ENCODE measurements at regions not wholly inside any gene's neighbourhood (a gene's known extent, or its start where the extent isn't known, plus 50 kb on each side); places are given as distances from the start of the nearest gene placed in this dataset.

GRCh38 chr1:60865166-60865565, 217.2 kb upstream of the NFIA start:
- no peak overlapping the region for H4K8ac ChIP-seq (ENCODE audit: extremely low read depth, insufficient read depth, low read length)
- H2BK12ac ChIP-seq (ENCODE audit: low read depth, low read length) = no peak overlapping the region
- WGBS, 2 experiments (ENCODE audit: extremely low coverage in 1 of 2, insufficient coverage in 1 of 2, insufficient read length in 1 of 2, insufficient replicate concordance in 2 of 2, low coverage in 1 of 2, low lambda C conversion rate in 2 of 2, missing lambda C conversion rate in 1 of 2) = 91% methylated on average over 7 of the region's 8 CpGs; no CpG with 5 or more reads in 1 of the 2 experiments
- H3K79me1 ChIP-seq (ENCODE audit: low read depth, low read length) = no peaks in the 10 kb centered on the region
- no peak overlapping the region for H3K4me2 ChIP-seq (ENCODE audit: insufficient read depth in 1 of 2, low read depth in 2 of 2, low read length in 2 of 2)
- H3K36me3 ChIP-seq (ENCODE audit: control insufficient read depth in 2 of 4, insufficient read depth in 4 of 4, low read length in 3 of 4) = no peaks in the 10 kb centered on the region
- no peaks in the 10 kb centered on the region; the same call in 1 of the 2 replicates for H3K23me2 ChIP-seq (ENCODE audit: low read depth, low read length)
- no peak overlapping the region for H2BK15ac ChIP-seq (ENCODE audit: low read length)
- DNase-seq (ENCODE audit: low read depth in 1 of 2, low spot score in 2 of 2) (no peak), FAIRE-seq (no peak)
- no peak overlapping the region for H3K23ac ChIP-seq (ENCODE audit: insufficient read length)
- no peak overlapping the region for H3K27ac ChIP-seq (ENCODE audit: low read depth, low read length)
- H3K27me3 ChIP-seq (replicated peaks in 1 of 4; ENCODE audit: control insufficient read depth in 3 of 4, extremely low read depth in 1 of 4, insufficient read depth in 3 of 4, low read length in 3 of 4) = peaks cover 0 to 1% (median 0%) of the 10 kb centered on the region in 4 experiments; a peak in 1 of 7 replicates
- no peaks in the 10 kb centered on the region for H4K20me1 ChIP-seq (replicated peaks in 1 of 2; ENCODE audit: control insufficient read depth in 1 of 2, insufficient read depth in 2 of 2, low read length in 2 of 2)
- H3K4ac ChIP-seq (replicated peaks; ENCODE audit: insufficient read length, low read depth, low read length) = no peak overlapping the region
- no peak overlapping the region for H3K9ac ChIP-seq (replicated peaks in 1 of 4; ENCODE audit: extremely low read depth in 1 of 4, low read depth in 3 of 4, low read length in 3 of 4)
- no peak for TF ChIP-seq CTBP2 (IDR thresholded peaks at IDR 0.05; ENCODE audit: borderline replicate concordance, insufficient read depth, insufficient read length, low read length)
- TF ChIP-seq USF2 (IDR thresholded peaks at IDR 0.05; ENCODE audit: low read length) = no peak
- TF ChIP-seq JUN (IDR thresholded peaks at IDR 0.05; ENCODE audit: low read depth, low read length) = no peak
- no peak for TF ChIP-seq TEAD4 (IDR thresholded peaks at IDR 0.05; ENCODE audit: low read depth, low read length)
- no peak for TF ChIP-seq CHD2 (IDR thresholded peaks at IDR 0.05; ENCODE audit: low read length)
- TF ChIP-seq ZNF274 (IDR thresholded peaks at IDR 0.05; ENCODE audit: borderline replicate concordance, extremely low read depth, low read length) = no peak
- TF ChIP-seq RAD21 (IDR thresholded peaks at IDR 0.05 in 1 of 2, conservative IDR thresholded peaks at IDR 0.05 in 1 of 2; ENCODE audit: low read depth in 2 of 2, low read length in 2 of 2) = no peak
- no peak for TF ChIP-seq KDM5A (IDR thresholded peaks at IDR 0.05; ENCODE audit: low read length)
- no peak for TF ChIP-seq GABPA (IDR thresholded peaks at IDR 0.05; ENCODE audit: borderline replicate concordance, insufficient read depth, low read length)
- TF ChIP-seq SAP30 (IDR thresholded peaks at IDR 0.05; ENCODE audit: insufficient read depth, insufficient replicate concordance, low read length) = no peak
- TF ChIP-seq SIN3A (conservative IDR thresholded peaks at IDR 0.05 in 1 of 2, IDR thresholded peaks at IDR 0.05 in 1 of 2; ENCODE audit: low read depth in 1 of 2, low read length in 2 of 2) = no peak
- TF ChIP-seq EZH2 (IDR thresholded peaks at IDR 0.05; ENCODE audit: low read depth, low read length, severe bottlenecking) = no peak
- no peak for TF ChIP-seq CREB1 (IDR thresholded peaks at IDR 0.05)
- no peak overlapping the region for H3K14ac ChIP-seq (ENCODE audit: insufficient read length)
- H3K9me3 ChIP-seq (ENCODE audit: insufficient read depth in 2 of 2, low read depth in 1 of 2, low read length in 1 of 2) = no peaks in the 10 kb centered on the region
- no peak overlapping the region for H2BK5ac ChIP-seq (ENCODE audit: low read depth, low read length)
- no peaks in the 10 kb centered on the region for H3K79me2 ChIP-seq (ENCODE audit: control insufficient read depth in 1 of 2, insufficient read depth in 2 of 2, low read length in 2 of 2)
- H4K5ac ChIP-seq (ENCODE audit: insufficient read length, low read depth, low read length) = no peak overlapping the region
- H2BK120ac ChIP-seq (replicated peaks; ENCODE audit: low read depth, low read length) = no peak overlapping the region
- no peak overlapping the region for H3K56ac ChIP-seq (replicated peaks; ENCODE audit: insufficient read length, low read depth, low read length)
- POLR2A ChIA-PET (ENCODE audit: partially characterized antibody) = no interaction called here
- peaks cover 2 to 11% (median 8%) of the 10 kb centered on the region in 4 experiments; a peak in 4 of 7 replicates for H3K4me1 ChIP-seq (replicated peaks in 1 of 4; ENCODE audit: control insufficient read depth in 3 of 4, insufficient read depth in 4 of 4, low read length in 3 of 4)
- CTCF ChIA-PET (ENCODE audit: partially characterized antibody) = interaction anchor here (1.4 kb wide), 1 partner anchor 10 kb away, joined by 4 read pairs; no protein-coding TSS in a partner anchor
- H3K4me3 ChIP-seq (ENCODE audit: extremely low read depth in 1 of 4, insufficient read depth in 2 of 4, low read depth in 3 of 4, low read length in 4 of 4) = no peak overlapping the region
- H4K91ac ChIP-seq (replicated peaks; ENCODE audit: insufficient read length, low read length) = no peak overlapping the region
- H3K18ac ChIP-seq (ENCODE audit: extremely low read depth, low read length) = no peak overlapping the region
- no peak overlapping the region for H2AK5ac ChIP-seq (ENCODE audit: low read depth, low read length)
- H2AFZ ChIP-seq (ENCODE audit: low read length) = no peak overlapping the region
- H2BK20ac ChIP-seq (ENCODE audit: low read length) = 0 out of 2 replicates have a peak overlapping the region, but pooled peaks have one; percentile 55
